SK-N-SH treated with all-trans-retinoic acid at 6 μM for 48 hours (cell line): ENCODE measurements at regions not wholly inside any gene's neighbourhood (a gene's known extent, or its start where the extent isn't known, plus 50 kb on each side); places are given as distances from the start of the nearest gene placed in this dataset.

ENCODE experiments used
- CSDC2 ChIP-seq: fragments of 250-450 bp; sonication (Bioruptor Pico); IDR thresholded peaks from 2 replicates; pipeline ENCODE4 v1.5.0; 2020; ENCODE audit warnings: mild to moderate bottlenecking, moderate library complexity
- ZNF8 ChIP-seq: fragments of 450-650 bp; formaldehyde crosslinking; IDR thresholded peaks from 2 replicates; pipeline ENCODE4 v1.5.0; 2020; ENCODE audit warnings: mild to moderate bottlenecking, moderate library complexity
- TF ChIP-seq, protein P1 (sequence below): fragments of 250-450 bp; sonication (Bioruptor Pico); IDR thresholded peaks from 2 replicates; pipeline ENCODE4 v1.5.0; 2020; ENCODE audit warnings: mild to moderate bottlenecking, moderate library complexity

DNA sequence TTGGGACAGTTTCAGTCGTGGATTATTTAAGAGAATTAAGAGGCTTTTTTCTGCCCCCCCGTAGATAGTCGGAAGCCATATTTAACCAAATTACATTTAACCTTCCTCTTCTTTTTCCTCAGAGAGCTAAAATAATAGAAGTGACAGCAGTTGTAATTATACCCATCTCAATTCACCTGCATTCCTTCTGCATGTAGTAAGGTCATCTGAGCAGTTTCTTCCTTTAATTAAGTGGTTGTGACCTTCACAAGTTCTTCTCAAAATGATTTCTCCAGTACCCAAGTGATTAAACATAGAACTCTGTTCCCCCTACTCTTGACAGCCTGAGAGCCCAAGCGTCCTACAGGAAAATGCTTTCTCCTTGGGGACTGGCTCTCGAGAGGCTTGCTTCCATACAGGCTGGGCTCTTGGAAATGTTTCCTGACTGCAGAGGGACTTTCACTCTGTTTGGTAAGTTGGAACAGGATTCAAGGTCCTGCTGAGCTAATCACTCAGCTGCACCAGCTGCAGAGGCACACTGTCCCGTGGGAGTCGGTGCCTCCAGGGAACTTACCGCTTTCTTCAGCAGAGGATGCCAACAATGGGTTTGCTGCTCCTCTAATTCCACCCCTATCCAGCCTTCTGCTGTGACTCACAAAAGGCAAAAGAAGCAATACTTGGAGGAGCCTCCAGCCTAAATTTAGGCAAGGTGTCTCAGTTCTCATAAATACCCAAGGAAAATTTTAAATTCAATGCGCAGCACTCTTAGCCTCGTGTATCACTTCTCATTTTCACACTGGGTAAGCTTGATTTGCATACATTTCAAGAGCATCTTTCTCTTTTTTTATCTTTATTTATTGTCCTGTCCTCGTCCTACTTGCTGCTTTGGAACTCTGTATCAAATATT lies 414.9 kb downstream of the KIF16B start:
- TF ChIP-seq ZNF8 (CRISPR knock-in tag) (no peak), CSDC2 (CRISPR knock-in tag) (no peak)
- TF ChIP-seq, protein P1, sequence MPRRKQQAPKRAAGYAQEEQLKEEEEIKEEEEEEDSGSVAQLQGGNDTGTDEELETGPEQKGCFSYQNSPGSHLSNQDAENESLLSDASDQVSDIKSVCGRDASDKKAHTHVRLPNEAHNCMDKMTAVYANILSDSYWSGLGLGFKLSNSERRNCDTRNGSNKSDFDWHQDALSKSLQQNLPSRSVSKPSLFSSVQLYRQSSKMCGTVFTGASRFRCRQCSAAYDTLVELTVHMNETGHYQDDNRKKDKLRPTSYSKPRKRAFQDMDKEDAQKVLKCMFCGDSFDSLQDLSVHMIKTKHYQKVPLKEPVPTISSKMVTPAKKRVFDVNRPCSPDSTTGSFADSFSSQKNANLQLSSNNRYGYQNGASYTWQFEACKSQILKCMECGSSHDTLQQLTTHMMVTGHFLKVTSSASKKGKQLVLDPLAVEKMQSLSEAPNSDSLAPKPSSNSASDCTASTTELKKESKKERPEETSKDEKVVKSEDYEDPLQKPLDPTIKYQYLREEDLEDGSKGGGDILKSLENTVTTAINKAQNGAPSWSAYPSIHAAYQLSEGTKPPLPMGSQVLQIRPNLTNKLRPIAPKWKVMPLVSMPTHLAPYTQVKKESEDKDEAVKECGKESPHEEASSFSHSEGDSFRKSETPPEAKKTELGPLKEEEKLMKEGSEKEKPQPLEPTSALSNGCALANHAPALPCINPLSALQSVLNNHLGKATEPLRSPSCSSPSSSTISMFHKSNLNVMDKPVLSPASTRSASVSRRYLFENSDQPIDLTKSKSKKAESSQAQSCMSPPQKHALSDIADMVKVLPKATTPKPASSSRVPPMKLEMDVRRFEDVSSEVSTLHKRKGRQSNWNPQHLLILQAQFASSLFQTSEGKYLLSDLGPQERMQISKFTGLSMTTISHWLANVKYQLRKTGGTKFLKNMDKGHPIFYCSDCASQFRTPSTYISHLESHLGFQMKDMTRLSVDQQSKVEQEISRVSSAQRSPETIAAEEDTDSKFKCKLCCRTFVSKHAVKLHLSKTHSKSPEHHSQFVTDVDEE (CRISPR knock-in tag) = no peak
